SU-DHL-6 (cell line): ENCODE measurements at regions not wholly inside any gene's neighbourhood (a gene's known extent, or its start where the extent isn't known, plus 50 kb on each side); places are given as distances from the start of the nearest gene placed in this dataset.

Source experiments
- H2AFZ ChIP-seq: fragments of 200-600 bp; sonication (generic); 2 replicates; pipeline ENCODE4 v1.6.1; 2014; ENCODE audit warnings: low read depth, mild to moderate bottlenecking, moderate library complexity, mixed read lengths, antibody characterized with exemption, low read length; ENCODE audit not compliant: severe bottlenecking
- H3F3A ChIP-seq: fragments of 200-600 bp; shearing (Covaris generic); 2 replicates; pipeline ENCODE4 v1.6.0; 2016; ENCODE audit warnings: antibody characterized with exemption, mild to moderate bottlenecking; ENCODE audit not compliant: insufficient read depth
- H3K27ac ChIP-seq: fragments of 200-600 bp; sonication (generic); 2 replicates; pipeline ENCODE4 v1.5.1; 2016; ENCODE audit warnings: low read depth, mild to moderate bottlenecking, low read length, moderate library complexity, mixed read lengths
- H3K27me3 ChIP-seq: fragments of 200-600 bp; sonication (generic), shearing (Covaris generic); 2 replicates; pipeline ENCODE4 v1.6.0; 2014; ENCODE audit warnings: mild to moderate bottlenecking, low read length
- H3K36me3 ChIP-seq: fragments of 200-600 bp; sonication (generic); 2 replicates; pipeline ENCODE4 v1.6.1; 2014; ENCODE audit warnings: mild to moderate bottlenecking, low read length, mixed read lengths
- H3K4me2 ChIP-seq: fragments of 300-600, 200-600 bp; shearing (Covaris generic), sonication (generic); 2 replicates; pipeline ENCODE4 v1.6.0; 2014; ENCODE audit warnings: low read length, low read depth, mild to moderate bottlenecking; ENCODE audit not compliant: poor library complexity, severe bottlenecking
- H3K4me3 ChIP-seq: fragments of 200-600 bp; sonication (generic); 2 replicates; pipeline ENCODE4 v1.5.1; 2014; ENCODE audit warnings: antibody characterized with exemption, low read length, mild to moderate bottlenecking, mixed read lengths; ENCODE audit not compliant: insufficient read depth, poor library complexity, severe bottlenecking
- H3K79me2 ChIP-seq: fragments of 200-600 bp; sonication (generic); 2 replicates; pipeline ENCODE4 v1.6.1; 2014; ENCODE audit warnings: mild to moderate bottlenecking, low read length, moderate library complexity; ENCODE audit not compliant: insufficient read depth
- H3K9ac ChIP-seq: fragments of 200-600 bp; sonication (generic); 2 replicates; pipeline ENCODE4 v1.7.0; 2014; ENCODE audit warnings: mild to moderate bottlenecking, low read length
- H3K9me2 ChIP-seq: fragments of 200-600 bp; sonication (generic); replicated peaks from 2 replicates; pipeline ENCODE4 v1.6.1; 2014; ENCODE audit warnings: low read length; ENCODE audit not compliant: insufficient read depth
- H3K9me3 ChIP-seq: fragments of 200-600 bp; sonication (generic); 2 replicates; pipeline ENCODE4 v1.6.1; 2014; ENCODE audit warnings: low read length, mixed read lengths; ENCODE audit not compliant: insufficient read depth
- H4K20me1 ChIP-seq: fragments of 200-600 bp; sonication (generic); 2 replicates; pipeline ENCODE4 v1.6.1; 2014; ENCODE audit warnings: low read depth, mild to moderate bottlenecking, antibody characterized with exemption, low read length, moderate library complexity, mixed read lengths
- EZH2phosphoT487 ChIP-seq: fragments of 200-600 bp; sonication (generic), shearing (Covaris generic); conservative IDR thresholded peaks from 2 replicates; pipeline ENCODE4 v1.6.1; 2018; ENCODE audit warnings: mild to moderate bottlenecking, antibody characterized with exemption, low read length, moderate library complexity, mixed read lengths
- TF ChIP-seq, protein P1 (sequence below): fragments of 200-600 bp; sonication (generic); IDR thresholded peaks from one replicate; pipeline ENCODE4 v1.5.1; 2017; ENCODE audit warnings: antibody characterized with exemption, mild to moderate bottlenecking, low read length, moderate library complexity; ENCODE audit not compliant: insufficient read depth, poor library complexity, severe bottlenecking

DNA sequence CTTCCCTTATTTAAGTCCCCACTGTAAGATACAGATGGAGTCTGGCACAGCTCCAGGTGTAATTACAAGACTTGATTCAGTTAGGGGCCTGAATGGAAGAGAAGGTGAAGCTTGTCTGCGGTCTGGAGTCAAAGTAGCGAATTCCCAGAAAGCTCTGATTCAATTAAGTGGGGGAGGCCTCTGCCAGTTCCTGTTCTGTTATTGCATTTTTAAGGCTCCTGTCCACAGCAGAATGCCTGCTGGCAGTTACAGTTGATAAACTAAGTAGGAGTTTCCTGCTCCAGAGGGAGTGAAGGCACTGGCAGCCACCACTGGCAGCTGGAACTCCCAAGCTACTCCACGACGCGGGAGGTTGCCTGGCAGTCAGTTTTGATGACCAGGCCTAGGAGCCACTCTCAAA lies 181.1 kb downstream of the SOCS6 start:
- no peak overlapping the region for H3K4me2 ChIP-seq
- no peak overlapping the region for H3K27ac ChIP-seq
- H3K4me3 ChIP-seq = no peak overlapping the region
- no peaks in the 10 kb centered on the region; the same call in 1 of the 2 replicates for H3K9me2 ChIP-seq
- no peak for TF ChIP-seq EZH2phosphoT487
- TF ChIP-seq, protein P1, sequence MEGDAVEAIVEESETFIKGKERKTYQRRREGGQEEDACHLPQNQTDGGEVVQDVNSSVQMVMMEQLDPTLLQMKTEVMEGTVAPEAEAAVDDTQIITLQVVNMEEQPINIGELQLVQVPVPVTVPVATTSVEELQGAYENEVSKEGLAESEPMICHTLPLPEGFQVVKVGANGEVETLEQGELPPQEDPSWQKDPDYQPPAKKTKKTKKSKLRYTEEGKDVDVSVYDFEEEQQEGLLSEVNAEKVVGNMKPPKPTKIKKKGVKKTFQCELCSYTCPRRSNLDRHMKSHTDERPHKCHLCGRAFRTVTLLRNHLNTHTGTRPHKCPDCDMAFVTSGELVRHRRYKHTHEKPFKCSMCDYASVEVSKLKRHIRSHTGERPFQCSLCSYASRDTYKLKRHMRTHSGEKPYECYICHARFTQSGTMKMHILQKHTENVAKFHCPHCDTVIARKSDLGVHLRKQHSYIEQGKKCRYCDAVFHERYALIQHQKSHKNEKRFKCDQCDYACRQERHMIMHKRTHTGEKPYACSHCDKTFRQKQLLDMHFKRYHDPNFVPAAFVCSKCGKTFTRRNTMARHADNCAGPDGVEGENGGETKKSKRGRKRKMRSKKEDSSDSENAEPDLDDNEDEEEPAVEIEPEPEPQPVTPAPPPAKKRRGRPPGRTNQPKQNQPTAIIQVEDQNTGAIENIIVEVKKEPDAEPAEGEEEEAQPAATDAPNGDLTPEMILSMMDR = no peak
- no peaks in the 10 kb centered on the region for H3K9me3 ChIP-seq
- H3F3A ChIP-seq = no peaks in the 10 kb centered on the region
- no peak overlapping the region for H3K9ac ChIP-seq
- H2AFZ ChIP-seq = no peak overlapping the region
- H3K36me3 ChIP-seq = no peaks in the 10 kb centered on the region
- no peaks in the 10 kb centered on the region for H4K20me1 ChIP-seq
- H3K27me3 ChIP-seq = no peaks in the 10 kb centered on the region
- H3K79me2 ChIP-seq = no peaks in the 10 kb centered on the region

DNA sequence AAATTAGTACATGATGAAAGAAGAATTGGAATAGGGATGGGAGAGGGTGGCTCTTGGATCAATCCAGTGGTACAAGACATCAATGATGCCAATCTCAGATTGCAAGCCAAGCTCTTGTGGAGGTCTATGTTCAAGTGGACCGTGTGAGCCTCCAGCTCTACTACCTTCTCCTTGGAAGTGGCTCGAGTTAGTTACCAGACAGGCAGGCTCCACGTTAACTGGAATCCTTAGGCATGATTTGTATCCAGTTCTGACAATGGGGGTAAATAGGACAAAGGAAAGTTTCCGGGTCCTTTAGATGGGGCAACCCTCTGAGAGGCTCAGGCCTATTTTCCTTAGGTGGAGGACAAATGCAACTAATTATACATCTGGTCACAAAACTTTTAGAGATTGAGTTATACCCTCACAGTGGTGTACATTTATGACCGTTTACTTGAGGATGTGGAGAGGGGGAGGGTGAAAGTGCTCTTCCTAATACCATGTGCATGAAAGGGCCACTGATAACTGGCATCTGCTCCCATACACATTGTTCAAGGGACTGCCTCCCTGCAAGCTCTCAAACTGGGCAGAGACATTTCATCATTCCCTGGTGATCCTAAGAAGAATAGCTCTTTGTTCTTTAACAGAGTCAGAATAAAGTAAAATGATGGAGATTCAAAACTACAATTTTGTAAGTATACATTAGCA lies 180.2 kb downstream of the SOCS6 start:
- no peak for TF ChIP-seq EZH2phosphoT487
- TF ChIP-seq, protein P1 = no peak
- Histone ChIP-seq H3F3A (no peaks in the 10 kb centered on the region), H2AFZ (no peak overlapping the region), H3K4me3 (no peak overlapping the region), H3K27ac (no peak overlapping the region), H3K9me3 (no peaks in the 10 kb centered on the region), H3K9ac (no peak overlapping the region), H3K27me3 (no peaks in the 10 kb centered on the region), H3K36me3 (no peaks in the 10 kb centered on the region), H3K4me2 (no peak overlapping the region), H3K79me2 (no peaks in the 10 kb centered on the region), H3K9me2 (no peaks in the 10 kb centered on the region; the same call in 1 of the 2 replicates), H4K20me1 (no peaks in the 10 kb centered on the region)

DNA sequence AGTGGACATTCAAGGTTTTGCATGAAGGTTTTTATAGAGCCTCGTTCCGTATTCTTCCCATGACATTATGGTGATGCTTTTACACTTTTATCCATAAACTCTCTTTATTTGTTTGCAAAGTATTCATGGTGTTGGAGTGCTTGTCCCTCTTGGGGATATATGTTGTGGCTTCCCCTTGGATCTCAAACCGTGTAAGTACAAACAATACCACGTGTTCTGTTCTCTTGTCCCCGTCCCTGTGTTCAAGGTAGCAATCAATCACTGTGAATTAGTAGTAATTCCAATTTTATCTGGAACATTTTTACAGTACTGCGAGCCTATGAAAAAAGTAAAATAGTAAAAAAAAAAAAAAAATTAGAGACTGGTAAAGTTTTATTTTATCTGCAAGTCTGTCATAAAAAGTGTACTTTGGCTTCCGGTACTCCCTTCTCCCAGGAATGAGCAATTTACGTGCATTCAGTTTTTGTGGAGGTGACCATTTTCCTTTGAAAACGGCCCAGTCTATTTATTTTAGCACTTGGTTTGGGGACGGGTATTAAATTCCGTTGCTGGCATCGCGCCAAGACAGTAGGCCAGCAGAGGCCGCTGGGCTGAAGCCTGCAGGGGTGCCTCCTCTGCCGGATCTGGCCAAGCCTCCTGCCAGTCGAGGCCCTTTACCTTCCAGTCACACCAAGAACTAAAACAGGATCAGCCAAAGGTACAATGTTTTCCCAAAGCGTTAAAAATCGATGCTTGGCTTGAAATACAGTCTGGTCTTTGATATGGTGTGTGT lies 175.7 kb downstream of the SOCS6 start:
- no peak overlapping the region for H2AFZ ChIP-seq
- TF ChIP-seq, protein P1 = no peak
- no peak for TF ChIP-seq EZH2phosphoT487
- no peak overlapping the region for H3K4me2 ChIP-seq

More for the DNA sequence above, 175.7 kb downstream of the SOCS6 start:
- Histone ChIP-seq H3K27ac (no peak overlapping the region), H3K27me3 (no peaks in the 10 kb centered on the region), H3K9me2 (no peaks in the 10 kb centered on the region), H4K20me1 (no peaks in the 10 kb centered on the region), H3K36me3 (no peaks in the 10 kb centered on the region), H3K79me2 (no peaks in the 10 kb centered on the region), H3K9ac (no peak overlapping the region), H3K4me3 (no peak overlapping the region), H3K9me3 (no peaks in the 10 kb centered on the region), H3F3A (no peaks in the 10 kb centered on the region)
